ENCODE measurements at regions not wholly inside any gene's neighbourhood (a gene's known extent, or its start where the extent isn't known, plus 50 kb on each side); places are given as distances from the start of the nearest gene placed in this dataset.

- Histone ChIP-seq H3K4me2 (ENCODE audit: low read length) (peak overlapping the region; percentile 54; the same call in 1 of the 2 replicates), H3K9ac (ENCODE audit: low read length) (no peak overlapping the region), H2AFZ (ENCODE audit: low read depth, low read length, poor library complexity, severe bottlenecking) (no peak overlapping the region), H3K27ac (ENCODE audit: low read depth, low read length) (peak overlapping the region; percentile 95), H3K36me3 (ENCODE audit: control insufficient read depth in 1 of 2, insufficient read depth in 2 of 2, low read length in 2 of 2) (peaks cover 0 to 67% of the 10 kb centered on the region in 2 experiments; a peak in 2 of 4 replicates), H3K9me2 (ENCODE audit: insufficient read depth) (no peaks in the 10 kb centered on the region), H3K4me3 (replicated peaks in 1 of 2; ENCODE audit: low read depth in 1 of 2, low read length in 2 of 2) (no peak overlapping the region), H4K20me1 (ENCODE audit: insufficient read depth) (no peaks in the 10 kb centered on the region), H3K79me2 (ENCODE audit: insufficient read depth, low read length) (peaks cover 79% of the 10 kb centered on the region), H3K27me3 (ENCODE audit: insufficient read depth, low read length) (no peaks in the 10 kb centered on the region), H3K9me3 (ENCODE audit: control insufficient read depth in 1 of 2, insufficient read depth in 1 of 2, low read depth in 1 of 2, low read length in 2 of 2) (peaks cover 7 to 15% of the 10 kb centered on the region in 2 experiments; a peak in 2 of 4 replicates), H3K4me1 (ENCODE audit: control insufficient read depth in 1 of 2, insufficient read depth in 2 of 2, low read length in 2 of 2) (peaks cover 60 to 81% of the 10 kb centered on the region in 2 experiments)
- POLR2A ChIA-PET = no interaction called here
- intact Hi-C loops (cut with micrococcal nuclease) = no loop called here
- CTCF ChIA-PET = no interaction called here
- TF ChIP-seq ZFX (IDR thresholded peaks at IDR 0.05) (no peak), CEBPB (IDR thresholded peaks at IDR 0.05; ENCODE audit: low read depth) (no peak)
- no peak for ATAC-seq
- RAD21 ChIA-PET (ENCODE audit: low non-redundant PET in 1 of 2, low total read pairs in 2 of 2, uncharacterized antibody in 2 of 2, unreplicated experiment in 2 of 2) = no interaction called here
- no peak for DNase-seq (ENCODE audit: low read depth, low spot score)
- no TSS peak for BruUV-seq (replicated peaks)
Observed at GRCh38 chr1:172916116-172916515, 134.6 kb downstream of the TNFSF18 start.

GRCh38 chr1:172917972-172918371, 132.8 kb downstream of the TNFSF18 start:
- intact Hi-C loops (cut with micrococcal nuclease) = no loop called here
- Histone ChIP-seq H4K20me1 (ENCODE audit: insufficient read depth) (no peaks in the 10 kb centered on the region), H3K4me1 (ENCODE audit: control insufficient read depth in 1 of 2, insufficient read depth in 2 of 2, low read length in 2 of 2) (peaks cover 62 to 75% of the 10 kb centered on the region in 2 experiments), H3K36me3 (ENCODE audit: control insufficient read depth in 1 of 2, insufficient read depth in 2 of 2, low read length in 2 of 2) (peaks cover 0 to 60% of the 10 kb centered on the region in 2 experiments; a peak in 2 of 4 replicates), H3K9me2 (ENCODE audit: insufficient read depth) (no peaks in the 10 kb centered on the region), H3K79me2 (ENCODE audit: insufficient read depth, low read length) (peaks cover 77% of the 10 kb centered on the region), H3K4me3 (replicated peaks in 1 of 2; ENCODE audit: low read depth in 1 of 2, low read length in 2 of 2) (peak overlapping the region in 1 of 2 experiments; percentile 14; a peak in 1 of 4 replicates), H3K9ac (ENCODE audit: low read length) (peak overlapping the region; percentile 60), H3K27ac (ENCODE audit: low read depth, low read length) (peak overlapping the region; percentile 95), H3K9me3 (ENCODE audit: control insufficient read depth in 1 of 2, insufficient read depth in 1 of 2, low read depth in 1 of 2, low read length in 2 of 2) (peaks cover 1 to 9% of the 10 kb centered on the region in 2 experiments; a peak in 2 of 4 replicates), H3K4me2 (ENCODE audit: low read length) (peak overlapping the region; percentile 54), H2AFZ (ENCODE audit: low read depth, low read length, poor library complexity, severe bottlenecking) (no peak overlapping the region), H3K27me3 (ENCODE audit: insufficient read depth, low read length) (no peaks in the 10 kb centered on the region)
- peak; percentile 90 for ATAC-seq
- BruUV-seq (replicated peaks) = no TSS peak
- peak; percentile 93 for DNase-seq (ENCODE audit: low read depth, low spot score)
- no peak; the same call in 1 of the 2 replicates for TF ChIP-seq ELF1 (IDR thresholded peaks at IDR 0.05; ENCODE audit: borderline replicate concordance, low read depth)
- TF ChIP-seq CBX3 (IDR thresholded peaks at IDR 0.05; ENCODE audit: low read depth) = peak; percentile 98
- TF ChIP-seq CEBPB (IDR thresholded peaks at IDR 0.05; ENCODE audit: low read depth) = peak; percentile 77
- peak; percentile 51 for TF ChIP-seq YY1 (IDR thresholded peaks at IDR 0.05; ENCODE audit: extremely low read depth, insufficient replicate concordance, low read depth, low read length)
- TF ChIP-seq FOSL1 (IDR thresholded peaks at IDR 0.05; ENCODE audit: low read depth) = peak; percentile 98
- TF ChIP-seq POLR2AphosphoS5 (IDR thresholded peaks at IDR 0.05; ENCODE audit: low read depth, low read length) = peak; percentile 66
- TF ChIP-seq CTCF (IDR thresholded peaks at IDR 0.05 in 2 of 3, conservative IDR thresholded peaks at IDR 0.05 in 1 of 3; ENCODE audit: borderline replicate concordance in 1 of 3, insufficient read depth in 1 of 3, low read depth in 2 of 3, low read length in 2 of 3) = no peak
- peak; percentile 81 for TF ChIP-seq MAX (IDR thresholded peaks at IDR 0.05)
- peak; percentile 61; the same call in 1 of the 2 replicates for TF ChIP-seq SIN3A (IDR thresholded peaks at IDR 0.05; ENCODE audit: low read depth)
- TF ChIP-seq JUND (IDR thresholded peaks at IDR 0.05) = peak; percentile 99
- TF ChIP-seq SRF (IDR thresholded peaks at IDR 0.05; ENCODE audit: low read depth) = peak; percentile 79
- 0 out of 2 replicates have a peak, but pooled peaks have one; percentile 40 for TF ChIP-seq EGR1 (IDR thresholded peaks at IDR 0.05; ENCODE audit: low read depth)
- no peak for TF ChIP-seq POLR2A (IDR thresholded peaks at IDR 0.05; ENCODE audit: borderline replicate concordance, extremely low read depth, insufficient read depth, insufficient read length)
- TF ChIP-seq SP1 (IDR thresholded peaks at IDR 0.05; ENCODE audit: low read depth) = peak; percentile 96
- TF ChIP-seq ZFX (IDR thresholded peaks at IDR 0.05) = no peak
- TF ChIP-seq RAD21 (IDR thresholded peaks at IDR 0.05; ENCODE audit: low read depth) = peak; percentile 44
- peak; percentile 23 for TF ChIP-seq TCF7L2 (IDR thresholded peaks at IDR 0.05; ENCODE audit: borderline replicate concordance, extremely low read depth, insufficient read depth, insufficient read length)
- peak; percentile 41; the same call in 1 of the 2 replicates for TF ChIP-seq ATF3 (IDR thresholded peaks at IDR 0.05)
- ChIA-PET CTCF (interaction anchor here (1.4 kb wide), 1 partner anchor 92 kb away, joined by 3 read pairs; no protein-coding TSS in a partner anchor), POLR2A (interaction anchor here (1.0 to 2.9 kb wide), 4 partner anchors 8 to 55 kb away, joined by 3 to 9 read pairs (median 3); no protein-coding TSS in a partner anchor), RAD21 (ENCODE audit: low non-redundant PET in 1 of 2, low total read pairs in 2 of 2, uncharacterized antibody in 2 of 2, unreplicated experiment in 2 of 2) (interaction anchor here in 1 of 2 experiments (1.2 kb wide), 1 partner anchor 284 kb away, joined by 3 read pairs; no protein-coding TSS in a partner anchor)
